ENCODE measurements at regions not wholly inside any gene's neighbourhood (a gene's known extent, or its start where the extent isn't known, plus 50 kb on each side); places are given as distances from the start of the nearest gene placed in this dataset.

- no peak for DNase-seq
These were observed 57.3 kb upstream of the MYRIP start for GRCh38 chr3:39752019-39752637.

- DNase-seq = no peak
These were observed 56.7 kb upstream of the MYRIP start for GRCh38 chr3:39752751-39753150.

GRCh38 chr3:39753391-39753790 lies 56.0 kb upstream of the MYRIP start:
- no peak for DNase-seq

- no peak for DNase-seq
These were observed 54.9 kb upstream of the MYRIP start for GRCh38 chr3:39754549-39754948.

- DNase-seq = no peak
These were observed 54.3 kb upstream of the MYRIP start for GRCh38 chr3:39755100-39755499.

- DNase-seq = no peak
These were observed 52.1 kb upstream of the MYRIP start for GRCh38 chr3:39757307-39757706.

Data from CD4-positive, alpha-beta T cell treated with Interleukin-4 for 4 hours (primary cell).